ENCODE measurements at regions not wholly inside any gene's neighbourhood (a gene's known extent, or its start where the extent isn't known, plus 50 kb on each side); places are given as distances from the start of the nearest gene placed in this dataset.
A peak's percentile ranks its signal among the peaks of the same experiment; 100 is the strongest.

DNA sequence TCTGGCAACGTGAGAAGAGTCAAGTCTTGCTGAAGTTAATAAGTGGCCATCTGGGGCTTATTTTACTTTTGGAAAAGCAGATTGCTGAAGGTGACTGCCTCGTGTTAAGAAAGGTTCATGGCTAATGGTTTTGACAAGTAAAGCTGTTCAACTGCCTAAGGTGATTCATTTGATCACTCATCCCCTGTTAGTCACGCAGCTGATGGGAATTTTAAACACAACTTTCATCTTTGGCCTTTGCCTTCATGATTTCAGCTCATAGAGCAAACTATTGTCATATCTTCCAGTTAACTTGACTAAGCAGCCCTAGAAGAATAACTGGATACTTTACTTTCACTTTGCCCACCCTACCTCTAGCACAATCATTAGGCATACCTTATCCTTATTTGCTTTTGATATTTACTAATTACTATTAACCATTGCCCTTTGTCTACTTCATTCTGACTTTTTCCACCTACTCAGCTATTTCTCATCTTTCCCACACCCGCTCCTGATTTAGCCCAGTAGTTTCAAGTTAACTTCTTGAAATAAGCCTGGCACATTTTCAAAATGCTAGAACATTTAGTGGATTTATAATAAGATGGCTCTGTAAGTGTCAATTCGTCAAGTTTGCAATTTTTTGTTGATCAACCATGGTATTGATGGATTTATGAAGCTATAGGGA is 170.6 kb upstream of the S100G start:
- Histone ChIP-seq H3K14ac (ENCODE audit: low read length) (no peak overlapping the region), H2BK5ac (ENCODE audit: low read depth, low read length, poor library complexity) (no peak overlapping the region), H3K4ac (ENCODE audit: low read depth, low read length) (no peak overlapping the region), H4K12ac (ENCODE audit: low read depth, low read length) (no peak overlapping the region), H3K4me2 (ENCODE audit: low read length) (no peak overlapping the region), H3K79me1 (ENCODE audit: low read length) (no peaks in the 10 kb centered on the region), H3K9ac (ENCODE audit: low read length) (no peak overlapping the region), H3K18ac (ENCODE audit: low read length) (no peak overlapping the region), H4K91ac (ENCODE audit: low read depth, low read length) (no peak overlapping the region), H3K36me3 (ENCODE audit: control insufficient read depth in 1 of 2, insufficient read depth in 2 of 2, low read length in 2 of 2) (no peaks in the 10 kb centered on the region), H3K4me1 (ENCODE audit: control insufficient read depth in 1 of 2, insufficient read depth in 2 of 2, low read length in 2 of 2) (peaks cover 0 to 2% of the 10 kb centered on the region in 2 experiments), H3K23ac (ENCODE audit: low read length) (no peak overlapping the region), H3K9me3 (ENCODE audit: insufficient read depth, low read depth, low read length) (no peaks in the 10 kb centered on the region), H3K27ac (ENCODE audit: low read depth, low read length) (no peak overlapping the region), H4K8ac (ENCODE audit: low read depth, low read length) (no peak overlapping the region), H3K4me3 (ENCODE audit: low read depth, low read length) (no peak overlapping the region), H2BK120ac (ENCODE audit: insufficient read depth, low read length, poor library complexity) (no peak overlapping the region), H2AK5ac (ENCODE audit: low read length) (no peak overlapping the region), H3K27me3 (ENCODE audit: insufficient read depth, low read length) (no peaks in the 10 kb centered on the region), H2BK12ac (ENCODE audit: low read length) (no peak overlapping the region), H2AFZ (ENCODE audit: insufficient read depth, low read length, poor library complexity) (no peak overlapping the region), H3K79me2 (ENCODE audit: control insufficient read depth, insufficient read depth, low read length, poor library complexity) (no peaks in the 10 kb centered on the region)
- no CpG with 5 or more reads among the region's 5 CpGs for WGBS (ENCODE audit: extremely low coverage, insufficient coverage, insufficient read length)
- DNase-seq: peak in 1 of 2 donors; percentile 42

- H2BK5ac ChIP-seq (ENCODE audit: low read depth, low read length, poor library complexity): no peak overlapping the region
- no peak for DNase-seq
- H2BK12ac ChIP-seq (ENCODE audit: low read length): no peak overlapping the region
- no peak overlapping the region for H2AK5ac ChIP-seq (ENCODE audit: low read length)
- no peak overlapping the region for H4K91ac ChIP-seq (ENCODE audit: low read depth, low read length)
- H3K4me3 ChIP-seq (ENCODE audit: low read depth, low read length): no peak overlapping the region
- H3K9me3 ChIP-seq (ENCODE audit: insufficient read depth, low read depth, low read length): no peaks in the 10 kb centered on the region
- peaks cover 0 to 2% of the 10 kb centered on the region in 2 experiments for H3K4me1 ChIP-seq (ENCODE audit: control insufficient read depth in 1 of 2, insufficient read depth in 2 of 2, low read length in 2 of 2)
- H3K27me3 ChIP-seq (ENCODE audit: insufficient read depth, low read length): no peaks in the 10 kb centered on the region
- no peak overlapping the region for H3K18ac ChIP-seq (ENCODE audit: low read length)
- H3K4ac ChIP-seq (ENCODE audit: low read depth, low read length): no peak overlapping the region
- no peak overlapping the region for H3K9ac ChIP-seq (ENCODE audit: low read length)
- no peaks in the 10 kb centered on the region for H3K79me1 ChIP-seq (ENCODE audit: low read length)
- no peaks in the 10 kb centered on the region for H3K36me3 ChIP-seq (ENCODE audit: control insufficient read depth in 1 of 2, insufficient read depth in 2 of 2, low read length in 2 of 2)
- no peak overlapping the region for H3K14ac ChIP-seq (ENCODE audit: low read length)
- H4K12ac ChIP-seq (ENCODE audit: low read depth, low read length): no peak overlapping the region
- no peak overlapping the region for H2BK120ac ChIP-seq (ENCODE audit: insufficient read depth, low read length, poor library complexity)
- no peak overlapping the region for H4K8ac ChIP-seq (ENCODE audit: low read depth, low read length)
- no peak overlapping the region for H3K27ac ChIP-seq (ENCODE audit: low read depth, low read length)
- H3K4me2 ChIP-seq (ENCODE audit: low read length): no peak overlapping the region
- H3K79me2 ChIP-seq (ENCODE audit: control insufficient read depth, insufficient read depth, low read length, poor library complexity): no peaks in the 10 kb centered on the region
- no peak overlapping the region for H2AFZ ChIP-seq (ENCODE audit: insufficient read depth, low read length, poor library complexity)
- H3K23ac ChIP-seq (ENCODE audit: low read length): no peak overlapping the region
- no CpG with 5 or more reads among the region's 4 CpGs for WGBS (ENCODE audit: extremely low coverage, insufficient coverage, insufficient read length)
These were observed 169.9 kb upstream of the S100G start for GRCh38 chrX:16480049-16480448.

DNA sequence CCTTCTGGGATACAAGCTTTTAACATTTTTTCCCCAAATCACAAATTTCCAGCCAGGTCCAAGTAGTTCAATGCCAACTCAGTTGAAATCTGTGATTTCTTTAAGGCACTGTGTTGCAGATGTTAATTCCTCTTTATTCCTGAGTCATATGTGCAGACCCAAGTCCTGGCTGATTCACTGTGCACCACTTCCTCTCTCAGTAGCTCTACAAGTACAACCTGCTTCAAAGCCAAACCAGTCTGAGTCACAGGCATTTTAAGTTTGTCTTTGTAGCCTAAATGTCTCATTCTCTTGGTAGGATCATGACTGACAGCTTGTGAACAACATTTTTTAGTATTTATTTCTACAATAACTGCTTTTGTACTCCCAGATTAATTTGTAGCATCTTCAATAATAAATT is 165.6 kb upstream of the S100G start:
- Histone ChIP-seq H2AK5ac (ENCODE audit: low read length) (no peak overlapping the region), H3K18ac (ENCODE audit: low read length) (no peak overlapping the region), H3K27me3 (ENCODE audit: insufficient read depth, low read length) (no peaks in the 10 kb centered on the region), H3K79me2 (ENCODE audit: control insufficient read depth, insufficient read depth, low read length, poor library complexity) (no peaks in the 10 kb centered on the region), H2BK12ac (ENCODE audit: low read length) (no peak overlapping the region), H4K8ac (ENCODE audit: low read depth, low read length) (no peak overlapping the region), H4K91ac (ENCODE audit: low read depth, low read length) (no peak overlapping the region), H3K4me3 (ENCODE audit: low read depth, low read length) (no peak overlapping the region), H3K4me2 (ENCODE audit: low read length) (no peak overlapping the region), H3K23ac (ENCODE audit: low read length) (no peak overlapping the region), H2BK5ac (ENCODE audit: low read depth, low read length, poor library complexity) (no peak overlapping the region), H3K9me3 (ENCODE audit: insufficient read depth, low read depth, low read length) (no peaks in the 10 kb centered on the region), H3K4me1 (ENCODE audit: control insufficient read depth in 1 of 2, insufficient read depth in 2 of 2, low read length in 2 of 2) (peaks cover 0 to 2% of the 10 kb centered on the region in 2 experiments), H3K27ac (ENCODE audit: low read depth, low read length) (no peak overlapping the region), H3K14ac (ENCODE audit: low read length) (no peak overlapping the region), H4K12ac (ENCODE audit: low read depth, low read length) (no peak overlapping the region), H2AFZ (ENCODE audit: insufficient read depth, low read length, poor library complexity) (no peak overlapping the region), H3K36me3 (ENCODE audit: control insufficient read depth in 1 of 2, insufficient read depth in 2 of 2, low read length in 2 of 2) (no peaks in the 10 kb centered on the region), H3K79me1 (ENCODE audit: low read length) (no peaks in the 10 kb centered on the region), H3K4ac (ENCODE audit: low read depth, low read length) (no peak overlapping the region), H2BK120ac (ENCODE audit: insufficient read depth, low read length, poor library complexity) (no peak overlapping the region), H3K9ac (ENCODE audit: low read length) (no peak overlapping the region)
- peak; percentile 47 to 71 for DNase-seq

- Histone ChIP-seq H3K9me3 (ENCODE audit: insufficient read depth, low read depth, low read length) (no peaks in the 10 kb centered on the region), H3K4ac (ENCODE audit: low read depth, low read length) (no peak overlapping the region), H2AFZ (ENCODE audit: insufficient read depth, low read length, poor library complexity) (no peak overlapping the region), H3K36me3 (ENCODE audit: control insufficient read depth in 1 of 2, insufficient read depth in 2 of 2, low read length in 2 of 2) (no peaks in the 10 kb centered on the region), H2AK5ac (ENCODE audit: low read length) (no peak overlapping the region), H3K4me2 (ENCODE audit: low read length) (no peak overlapping the region), H2BK12ac (ENCODE audit: low read length) (no peak overlapping the region), H3K23ac (ENCODE audit: low read length) (no peak overlapping the region), H3K18ac (ENCODE audit: low read length) (no peak overlapping the region), H3K4me1 (ENCODE audit: control insufficient read depth in 1 of 2, insufficient read depth in 2 of 2, low read length in 2 of 2) (peaks cover 0 to 2% of the 10 kb centered on the region in 2 experiments), H3K79me2 (ENCODE audit: control insufficient read depth, insufficient read depth, low read length, poor library complexity) (no peaks in the 10 kb centered on the region), H3K14ac (ENCODE audit: low read length) (no peak overlapping the region), H4K12ac (ENCODE audit: low read depth, low read length) (no peak overlapping the region), H3K27me3 (ENCODE audit: insufficient read depth, low read length) (no peaks in the 10 kb centered on the region), H3K27ac (ENCODE audit: low read depth, low read length) (no peak overlapping the region), H4K8ac (ENCODE audit: low read depth, low read length) (no peak overlapping the region), H4K91ac (ENCODE audit: low read depth, low read length) (no peak overlapping the region), H2BK120ac (ENCODE audit: insufficient read depth, low read length, poor library complexity) (no peak overlapping the region), H2BK5ac (ENCODE audit: low read depth, low read length, poor library complexity) (no peak overlapping the region), H3K4me3 (ENCODE audit: low read depth, low read length) (no peak overlapping the region), H3K79me1 (ENCODE audit: low read length) (no peaks in the 10 kb centered on the region), H3K9ac (ENCODE audit: low read length) (no peak overlapping the region)
- no CpG with 5 or more reads among the region's 2 CpGs for WGBS (ENCODE audit: extremely low coverage, insufficient coverage, insufficient read length)
- peak; percentile 16 to 67 for DNase-seq
These were observed 162.2 kb upstream of the S100G start for GRCh38 chrX:16487620-16488385.
